ENCODE measurements at regions not wholly inside any gene's neighbourhood (a gene's known extent, or its start where the extent isn't known, plus 50 kb on each side); places are given as distances from the start of the nearest gene placed in this dataset.

GRCh38 chr5:143691287-143691944, 120.5 kb upstream of the HMHB1 start:
- H3K36me3 Mint-ChIP-seq, result no peaks in the 10 kb centered on the region
- peaks cover 14% of the 10 kb centered on the region for H3K9me3 Mint-ChIP-seq
- no peak overlapping the region for H3K27ac Mint-ChIP-seq
- DNase-seq (ENCODE audit: low spot score in 2 of 2), result no peak
- peaks cover 37% of the 10 kb centered on the region for H3K4me1 Mint-ChIP-seq
- no peak for ATAC-seq
- H3K4me3 Mint-ChIP-seq, result no peak overlapping the region

DNA sequence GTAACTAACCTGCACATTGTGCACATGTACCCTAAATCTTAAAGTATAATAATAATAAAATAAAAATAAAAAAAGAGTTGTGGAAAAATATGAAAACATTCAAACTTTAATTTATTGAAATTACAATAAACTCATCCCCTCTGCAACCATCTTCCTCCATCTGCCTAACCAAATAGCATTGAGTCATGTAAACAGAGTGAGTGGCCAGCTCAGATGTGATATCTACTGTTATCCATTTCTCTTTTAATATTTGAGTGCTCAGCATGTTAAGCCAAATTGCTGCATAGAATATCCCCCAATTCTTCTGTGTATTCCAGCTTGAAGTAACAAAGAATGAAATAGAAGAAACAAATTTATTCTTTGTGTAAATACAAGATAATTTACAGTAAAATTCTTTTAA, 124.4 kb upstream of the HMHB1 start:
- DNase-seq (ENCODE audit: low spot score in 2 of 2) (no peak), ATAC-seq (no peak)
- Mint-ChIP-seq H3K9me3 (peaks cover 14% of the 10 kb centered on the region), H3K4me1 (peaks cover 6% of the 10 kb centered on the region), H3K36me3 (no peaks in the 10 kb centered on the region), H3K4me3 (no peak overlapping the region), H3K27ac (no peak overlapping the region)

DNA sequence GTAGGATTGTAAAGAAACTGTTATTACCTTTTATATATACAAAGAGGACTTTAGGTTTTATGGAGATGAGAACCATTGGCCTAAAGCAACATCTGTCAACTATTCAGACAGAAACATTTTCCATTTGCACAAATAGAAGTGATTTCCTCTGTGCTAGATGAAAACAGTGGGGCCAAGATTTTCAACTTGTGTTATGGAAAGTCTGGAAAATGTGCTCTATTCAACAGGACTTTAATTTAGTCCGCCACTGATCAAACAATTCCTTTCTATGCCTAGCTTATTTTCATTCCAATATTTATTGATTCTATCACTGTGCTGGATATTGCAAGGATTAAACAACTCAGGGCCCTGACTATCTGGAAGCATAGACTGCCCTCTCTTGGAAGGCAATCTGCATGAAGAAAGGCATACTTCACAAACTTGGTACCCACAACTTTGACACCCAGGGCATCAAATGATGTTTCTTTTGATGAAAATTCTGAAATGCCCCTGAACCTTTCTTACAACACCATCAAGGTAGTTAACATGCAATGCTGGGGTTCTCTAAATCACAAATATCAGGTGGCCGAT, 126.6 kb upstream of the HMHB1 start:
- ATAC-seq, result no peak
- peaks cover 10% of the 10 kb centered on the region for H3K9me3 Mint-ChIP-seq

GRCh38 chr5:143683459-143683858, 128.5 kb upstream of the HMHB1 start:
- Mint-ChIP-seq H3K9me3 (no peaks in the 10 kb centered on the region), H3K36me3 (peaks cover 4% of the 10 kb centered on the region), H3K4me1 (peaks cover 22% of the 10 kb centered on the region), H3K27ac (no peak overlapping the region), H3K4me3 (no peak overlapping the region)
- no peak for ATAC-seq
- no peak for DNase-seq (ENCODE audit: low spot score in 2 of 2)

More for the DNA sequence above, 126.6 kb upstream of the HMHB1 start:
- no peak overlapping the region for H3K27ac Mint-ChIP-seq
- H3K36me3 Mint-ChIP-seq, result no peaks in the 10 kb centered on the region
- H3K4me1 Mint-ChIP-seq, result peaks cover 7% of the 10 kb centered on the region
- no peak for DNase-seq (ENCODE audit: low spot score in 2 of 2)
- no peak overlapping the region for H3K4me3 Mint-ChIP-seq

DNA sequence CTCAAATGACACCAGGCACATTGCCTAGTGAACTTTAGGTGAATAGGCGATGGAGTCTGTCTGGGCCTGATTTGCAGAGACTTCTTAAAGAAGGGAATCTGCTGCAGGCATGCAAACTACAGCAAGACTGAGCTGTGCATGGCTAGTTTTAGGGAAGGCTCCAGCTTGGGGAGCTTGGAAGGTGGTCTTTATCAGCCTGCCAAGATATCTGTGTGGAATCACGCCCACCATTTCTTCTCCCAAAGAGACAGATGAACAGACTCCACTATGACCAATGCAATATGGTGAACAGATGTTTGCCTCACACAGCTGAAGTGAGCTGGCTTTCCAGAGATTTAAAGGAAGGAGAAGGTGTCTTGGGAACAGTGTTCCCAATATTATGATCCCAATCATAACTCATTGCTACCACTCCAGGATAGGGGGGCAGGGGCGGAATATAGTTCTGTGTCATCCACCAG, 129.0 kb upstream of the HMHB1 start:
- Mint-ChIP-seq H3K4me1 (peaks cover 27% of the 10 kb centered on the region), H3K4me3 (no peak overlapping the region), H3K36me3 (peaks cover 8% of the 10 kb centered on the region), H3K27ac (no peak overlapping the region), H3K9me3 (no peaks in the 10 kb centered on the region)
- ATAC-seq (no peak), DNase-seq (ENCODE audit: low spot score in 2 of 2) (no peak)

DNA sequence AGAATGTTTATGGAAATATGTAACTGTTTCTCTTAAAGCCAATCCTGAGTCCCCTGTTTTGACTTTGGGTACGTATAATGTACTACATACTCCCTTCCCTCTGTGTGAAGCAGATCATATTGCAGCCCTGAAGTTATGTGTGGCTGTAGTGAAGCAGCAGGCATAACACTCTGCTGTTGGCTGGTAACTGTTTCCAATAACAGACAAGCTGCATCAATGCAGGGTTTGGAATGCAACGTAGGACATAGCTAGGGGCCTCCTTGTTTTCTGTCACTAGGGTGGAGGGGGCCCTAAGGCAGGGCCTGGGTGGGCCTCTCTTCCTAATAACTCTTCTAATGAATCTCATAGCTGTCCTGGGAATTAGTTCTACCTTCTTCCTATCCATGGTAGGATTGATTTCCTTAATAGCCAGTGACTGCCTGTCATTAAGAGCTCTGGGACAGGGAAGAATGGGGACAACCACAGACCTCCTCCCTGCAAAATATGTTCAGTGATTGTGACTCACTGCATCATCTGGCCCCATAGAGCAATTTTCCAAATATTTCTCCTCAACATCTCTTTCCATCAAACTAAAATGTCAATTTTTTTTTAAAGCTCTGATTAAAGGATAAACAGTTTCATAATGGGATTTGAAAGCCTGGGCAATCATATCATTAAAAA, 129.6 kb upstream of the HMHB1 start:
- Mint-ChIP-seq H3K9me3 (no peaks in the 10 kb centered on the region), H3K36me3 (peaks cover 8% of the 10 kb centered on the region), H3K4me1 (peaks cover 27% of the 10 kb centered on the region), H3K4me3 (no peak overlapping the region), H3K27ac (no peak overlapping the region)
- no peak for ATAC-seq
- DNase-seq (ENCODE audit: low spot score in 2 of 2), result no peak

DNA sequence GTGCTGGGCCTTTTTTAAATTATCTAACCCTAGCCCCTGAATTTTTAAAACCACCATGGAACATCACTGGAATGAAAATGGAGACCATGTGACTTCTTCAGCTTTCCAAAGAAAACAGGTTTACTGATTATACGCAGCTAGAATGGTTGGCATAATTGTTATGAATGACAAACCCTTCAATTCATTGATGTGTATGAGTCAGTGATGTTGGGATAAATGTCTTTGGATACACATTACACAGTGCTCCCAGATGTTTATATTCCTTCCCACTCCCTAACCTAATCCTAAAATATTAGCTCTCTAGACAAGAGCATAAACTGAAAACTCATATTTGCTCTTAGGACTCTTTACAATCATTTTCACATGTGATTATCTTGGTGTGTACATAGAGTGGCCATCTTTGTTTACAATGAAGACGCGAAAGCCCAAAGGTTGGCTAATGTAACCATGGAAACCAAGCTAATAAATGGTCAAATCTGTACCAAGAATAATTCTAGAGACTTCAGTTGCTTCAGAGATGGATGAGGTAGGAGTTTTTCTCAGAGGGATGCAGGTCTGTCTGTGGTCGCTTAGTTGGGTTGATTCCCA, 131.2 kb upstream of the HMHB1 start:
- H3K27ac Mint-ChIP-seq, result no peak overlapping the region
- peaks cover 8% of the 10 kb centered on the region for H3K36me3 Mint-ChIP-seq
- DNase-seq (ENCODE audit: low spot score in 2 of 2) (no peak), ATAC-seq (no peak)
- no peaks in the 10 kb centered on the region for H3K9me3 Mint-ChIP-seq
- H3K4me1 Mint-ChIP-seq, result peaks cover 27% of the 10 kb centered on the region
- H3K4me3 Mint-ChIP-seq, result no peak overlapping the region

DNA sequence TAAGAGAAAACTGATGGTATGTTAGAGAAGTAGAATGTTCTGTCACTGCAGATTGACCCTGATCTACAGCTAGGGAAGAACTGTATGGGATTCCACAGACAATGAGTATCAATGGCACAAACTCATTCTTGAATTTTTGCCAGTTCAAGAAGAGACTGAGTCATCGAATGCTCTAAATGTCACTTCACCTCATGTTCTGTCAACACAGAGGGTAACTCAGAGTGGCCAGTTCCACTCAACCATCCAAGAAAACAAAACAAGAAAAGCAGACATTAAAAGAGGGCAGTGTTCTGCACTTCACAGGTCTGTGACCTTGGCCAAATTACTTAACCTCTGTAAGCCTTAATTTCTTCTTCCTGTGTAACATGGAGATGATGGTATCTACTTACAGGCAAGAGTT, 132.2 kb upstream of the HMHB1 start:
- DNase-seq (ENCODE audit: low spot score in 2 of 2) (no peak), ATAC-seq (peak; percentile 87)
- peaks cover 27% of the 10 kb centered on the region for H3K4me1 Mint-ChIP-seq
- peak overlapping the region; percentile 86 for H3K27ac Mint-ChIP-seq
- peaks cover 8% of the 10 kb centered on the region for H3K36me3 Mint-ChIP-seq
- H3K4me3 Mint-ChIP-seq, result no peak overlapping the region
- no peaks in the 10 kb centered on the region for H3K9me3 Mint-ChIP-seq

- H3K4me1 Mint-ChIP-seq, result peaks cover 27% of the 10 kb centered on the region
- DNase-seq (ENCODE audit: low spot score in 2 of 2), result no peak
- H3K36me3 Mint-ChIP-seq, result peaks cover 8% of the 10 kb centered on the region
- peak; percentile 84 for ATAC-seq
- H3K4me3 Mint-ChIP-seq, result no peak overlapping the region
- H3K27ac Mint-ChIP-seq, result peak overlapping the region; percentile 86
- H3K9me3 Mint-ChIP-seq, result no peaks in the 10 kb centered on the region
Measured at GRCh38 chr5:143678148-143678905, 133.6 kb upstream of the HMHB1 start.

GRCh38 chr5:143677403-143677802, 134.6 kb upstream of the HMHB1 start:
- Mint-ChIP-seq H3K4me1 (peaks cover 27% of the 10 kb centered on the region), H3K27ac (no peak overlapping the region), H3K4me3 (no peak overlapping the region), H3K9me3 (no peaks in the 10 kb centered on the region), H3K36me3 (peaks cover 8% of the 10 kb centered on the region)
- no peak for DNase-seq (ENCODE audit: low spot score in 2 of 2)
- no peak for ATAC-seq

DNA sequence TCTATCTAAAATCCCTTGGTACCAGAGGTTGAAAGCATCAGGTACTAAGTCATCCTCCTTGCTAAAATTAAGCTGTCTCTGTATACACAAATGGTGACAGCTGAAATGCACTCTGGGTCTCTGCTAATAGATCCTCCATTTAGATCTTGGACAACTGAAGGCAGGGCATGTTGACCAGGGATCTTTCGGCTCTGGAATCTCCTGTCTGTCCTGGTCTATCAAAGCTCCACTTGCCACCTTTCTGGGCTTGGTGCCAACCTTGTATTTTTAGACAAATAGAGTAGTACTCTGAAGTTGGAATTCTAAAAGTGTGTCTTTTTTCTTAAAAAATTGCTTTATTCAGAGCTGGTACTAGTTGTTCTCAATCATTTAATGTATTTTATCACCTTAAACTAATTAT, 135.2 kb upstream of the HMHB1 start:
- Mint-ChIP-seq H3K4me1 (peaks cover 24% of the 10 kb centered on the region), H3K9me3 (no peaks in the 10 kb centered on the region), H3K4me3 (no peak overlapping the region), H3K27ac (no peak overlapping the region), H3K36me3 (peaks cover 8% of the 10 kb centered on the region)
- ATAC-seq (no peak), DNase-seq (ENCODE audit: low spot score in 2 of 2) (no peak)

DNA sequence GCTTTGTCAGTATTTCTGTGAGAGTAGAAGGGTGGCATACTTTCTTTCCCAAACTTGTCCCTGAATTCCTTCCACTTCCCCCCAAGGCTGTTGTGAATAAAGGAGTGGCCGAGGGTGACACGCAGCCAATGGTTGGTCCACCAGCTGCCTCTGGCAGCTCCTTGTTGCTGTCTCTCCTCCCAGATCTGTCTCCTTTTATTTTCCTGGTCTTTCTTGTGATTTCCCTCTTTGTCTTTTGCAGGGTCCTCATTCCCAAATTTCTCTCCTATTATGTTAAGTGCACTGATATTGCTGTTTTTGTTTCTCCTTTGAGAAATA, 137.5 kb upstream of the HMHB1 start:
- Mint-ChIP-seq H3K4me1 (peaks cover 15% of the 10 kb centered on the region), H3K27ac (no peak overlapping the region), H3K36me3 (peaks cover 8% of the 10 kb centered on the region), H3K9me3 (no peaks in the 10 kb centered on the region), H3K4me3 (no peak overlapping the region)
- DNase-seq (ENCODE audit: low spot score in 2 of 2) (no peak), ATAC-seq (no peak)

DNA sequence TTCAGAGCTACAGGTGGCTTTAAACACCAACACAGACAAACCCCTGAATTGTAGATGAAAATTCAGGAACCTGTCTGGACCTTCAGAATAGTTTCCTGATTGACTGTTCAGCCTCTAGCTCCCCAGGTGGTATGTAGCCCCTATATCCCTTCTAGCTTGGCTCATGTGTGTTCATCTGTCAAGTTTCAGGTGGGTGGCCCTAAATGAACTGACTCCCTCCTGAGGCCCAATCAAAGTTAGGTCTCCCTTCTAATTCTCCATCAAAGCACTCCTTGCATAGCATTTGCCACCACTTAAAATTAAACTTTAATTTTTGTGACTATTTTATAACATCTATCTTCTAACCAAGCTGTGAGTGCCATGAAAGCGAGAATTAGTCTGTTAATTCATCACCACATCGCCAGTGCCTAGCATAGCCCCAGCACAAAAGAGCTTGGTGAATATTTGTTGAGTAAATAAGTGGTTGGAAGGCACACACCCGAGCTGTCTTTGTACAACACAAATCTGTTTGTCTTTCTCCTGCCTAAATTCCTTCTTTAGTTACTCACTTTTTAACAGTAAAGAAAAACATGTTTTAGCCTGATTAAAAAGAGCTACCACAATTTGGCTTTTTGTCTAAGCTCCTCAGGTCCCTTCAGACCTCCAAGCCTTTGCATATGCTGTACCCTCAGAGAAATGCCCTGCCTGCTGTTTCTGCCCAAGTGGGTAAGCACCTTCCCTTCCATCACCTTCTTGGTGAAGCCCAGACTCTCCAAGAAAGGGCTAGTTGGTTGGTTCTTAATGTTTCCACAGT, 138.1 kb upstream of the HMHB1 start:
- Mint-ChIP-seq H3K27ac (no peak overlapping the region), H3K4me1 (peaks cover 9% of the 10 kb centered on the region), H3K9me3 (no peaks in the 10 kb centered on the region), H3K4me3 (no peak overlapping the region), H3K36me3 (peaks cover 8% of the 10 kb centered on the region)
- ATAC-seq (no peak), DNase-seq (ENCODE audit: low spot score in 2 of 2) (no peak)

- no peaks in the 10 kb centered on the region for H3K9me3 Mint-ChIP-seq
- H3K36me3 Mint-ChIP-seq, result no peaks in the 10 kb centered on the region
- no peak overlapping the region for H3K4me3 Mint-ChIP-seq
- no peak for ATAC-seq
- no peaks in the 10 kb centered on the region for H3K4me1 Mint-ChIP-seq
- no peak overlapping the region for H3K27ac Mint-ChIP-seq
- no peak for DNase-seq (ENCODE audit: low spot score in 2 of 2)
Measured at GRCh38 chr5:143672806-143673205, 139.2 kb upstream of the HMHB1 start.
